ENCODE measurements at regions not wholly inside any gene's neighbourhood (a gene's known extent, or its start where the extent isn't known, plus 50 kb on each side); places are given as distances from the start of the nearest gene placed in this dataset.

GRCh38 chr1:73659136-73659535 lies 538.8 kb downstream of the LRRIQ3 start:
- H3K9me1 ChIP-seq (replicated peaks; ENCODE audit: control insufficient read depth, extremely low read depth, insufficient read depth, low read length): no peaks in the 10 kb centered on the region
- H3K4me3 ChIP-seq (replicated peaks in 1 of 3; ENCODE audit: insufficient read depth in 1 of 3, low read depth in 1 of 3, low read length in 3 of 3): no peak overlapping the region
- no peaks in the 10 kb centered on the region for H3K27me3 ChIP-seq (ENCODE audit: control insufficient read depth in 2 of 2, insufficient read depth in 2 of 2, low read length in 2 of 2)
- intact Hi-C loops (cut with micrococcal nuclease) (no loop called here), dilution Hi-C loops (cut with MboI; ENCODE audit: extremely low pct_ligation_motif_present, low sequenced_read_pairs) (no loop called here)
- no peaks in the 10 kb centered on the region for H3K36me3 ChIP-seq (ENCODE audit: control insufficient read depth in 2 of 2, extremely low read depth in 1 of 2, insufficient read depth in 2 of 2, low read length in 2 of 2)
- H4K20me1 ChIP-seq (replicated peaks; ENCODE audit: control insufficient read depth, extremely low read depth, insufficient read depth, low read length): no peaks in the 10 kb centered on the region
- no peak for FAIRE-seq
- no peaks in the 10 kb centered on the region for H3K4me1 ChIP-seq (ENCODE audit: control insufficient read depth, extremely low read depth, insufficient read depth, low read length)
- H3K9me3 ChIP-seq (replicated peaks; ENCODE audit: control insufficient read depth, insufficient read depth, low read length): no peaks in the 10 kb centered on the region
- DNase-seq (ENCODE audit: low read depth, low spot score): no peak
- BruUV-seq (replicated peaks): no TSS peak
- no peaks in the 10 kb centered on the region for H3K79me2 ChIP-seq (ENCODE audit: control insufficient read depth, insufficient read depth, low read length)
- H3K27ac ChIP-seq (ENCODE audit: insufficient read depth, low read depth, low read length): no peak overlapping the region
- CTCF ChIA-PET: no interaction called here
- TF ChIP-seq FOS (IDR thresholded peaks at IDR 0.05; ENCODE audit: borderline replicate concordance, insufficient read depth, low read length) (no peak), POLR2A (IDR thresholded peaks at IDR 0.05; ENCODE audit: low read depth, low read length) (no peak), GATA2 (IDR thresholded peaks at IDR 0.05; ENCODE audit: insufficient read depth, insufficient read length, low read depth, low read length) (no peak), MAX (IDR thresholded peaks at IDR 0.05; ENCODE audit: insufficient read depth, insufficient read length) (no peak), JUN (IDR thresholded peaks at IDR 0.05; ENCODE audit: borderline replicate concordance, insufficient read depth, insufficient read length, low read depth) (no peak), CTCF (IDR thresholded peaks at IDR 0.05; ENCODE audit: extremely low read depth in 1 of 2, insufficient read depth in 1 of 2, low read depth in 1 of 2, low read length in 2 of 2) (no peak)
- POLR2A ChIA-PET: no interaction called here
- no peak overlapping the region for H3K4me2 ChIP-seq (ENCODE audit: insufficient read depth, low read length)
- H2AFZ ChIP-seq (ENCODE audit: low read depth, low read length): no peak overlapping the region
- H3K9ac ChIP-seq (replicated peaks; ENCODE audit: extremely low read depth, insufficient read depth, low read length): no peak overlapping the region

- intact Hi-C loops (cut with micrococcal nuclease) (no loop called here), dilution Hi-C loops (cut with MboI; ENCODE audit: extremely low pct_ligation_motif_present, low sequenced_read_pairs) (no loop called here)
- H3K79me2 ChIP-seq (ENCODE audit: control insufficient read depth, insufficient read depth, low read length): no peaks in the 10 kb centered on the region
- H3K4me2 ChIP-seq (ENCODE audit: insufficient read depth, low read length): no peak overlapping the region
- POLR2A ChIA-PET: no interaction called here
- H2AFZ ChIP-seq (ENCODE audit: low read depth, low read length): no peak overlapping the region
- no peak overlapping the region for H3K4me3 ChIP-seq (replicated peaks in 1 of 3; ENCODE audit: insufficient read depth in 1 of 3, low read depth in 1 of 3, low read length in 3 of 3)
- no peaks in the 10 kb centered on the region for H3K4me1 ChIP-seq (ENCODE audit: control insufficient read depth, extremely low read depth, insufficient read depth, low read length)
- no peak for FAIRE-seq
- no peak for DNase-seq (ENCODE audit: low read depth, low spot score)
- CTCF ChIA-PET: interaction anchor here (1.0 to 1.2 kb wide), 2 partner anchors 9 to 20 kb away, joined by 3 read pairs; no protein-coding TSS in a partner anchor
- H3K9me1 ChIP-seq (replicated peaks; ENCODE audit: control insufficient read depth, extremely low read depth, insufficient read depth, low read length): no peaks in the 10 kb centered on the region
- no peaks in the 10 kb centered on the region for H3K27me3 ChIP-seq (ENCODE audit: control insufficient read depth in 2 of 2, insufficient read depth in 2 of 2, low read length in 2 of 2)
- H4K20me1 ChIP-seq (replicated peaks; ENCODE audit: control insufficient read depth, extremely low read depth, insufficient read depth, low read length): no peaks in the 10 kb centered on the region
- no peak overlapping the region for H3K27ac ChIP-seq (ENCODE audit: insufficient read depth, low read depth, low read length)
- no TSS peak for BruUV-seq (replicated peaks)
- no peaks in the 10 kb centered on the region for H3K36me3 ChIP-seq (ENCODE audit: control insufficient read depth in 2 of 2, extremely low read depth in 1 of 2, insufficient read depth in 2 of 2, low read length in 2 of 2)
- no peak overlapping the region for H3K9ac ChIP-seq (replicated peaks; ENCODE audit: extremely low read depth, insufficient read depth, low read length)
- no peaks in the 10 kb centered on the region for H3K9me3 ChIP-seq (replicated peaks; ENCODE audit: control insufficient read depth, insufficient read depth, low read length)
- TF ChIP-seq JUN (IDR thresholded peaks at IDR 0.05; ENCODE audit: borderline replicate concordance, insufficient read depth, insufficient read length, low read depth) (no peak), GATA2 (IDR thresholded peaks at IDR 0.05; ENCODE audit: insufficient read depth, insufficient read length, low read depth, low read length) (no peak), MAX (IDR thresholded peaks at IDR 0.05; ENCODE audit: insufficient read depth, insufficient read length) (no peak), MYC (IDR thresholded peaks at IDR 0.05; ENCODE audit: low read depth, low read length) (no peak), CTCF (IDR thresholded peaks at IDR 0.05; ENCODE audit: extremely low read depth in 1 of 2, insufficient read depth in 1 of 2, low read depth in 1 of 2, low read length in 2 of 2) (no peak), EZH2 (IDR thresholded peaks at IDR 0.05; ENCODE audit: borderline replicate concordance, low read depth, low read length, severe bottlenecking) (no peak)
Measured at GRCh38 chr1:73654714-73655113, 543.3 kb downstream of the LRRIQ3 start.

All from endothelial cell of umbilical vein (primary cell).